ENCODE measurements at regions not wholly inside any gene's neighbourhood (a gene's known extent, or its start where the extent isn't known, plus 50 kb on each side); places are given as distances from the start of the nearest gene placed in this dataset.

GRCh38 chr16:79673635-79674034, 73.1 kb upstream of the MAF start:
- no peak for FAIRE-seq

- FAIRE-seq: no peak
Measured at GRCh38 chr16:79672524-79672923, 72.0 kb upstream of the MAF start.

GRCh38 chr16:79668502-79668901, 68.0 kb upstream of the MAF start:
- no peak for FAIRE-seq

- FAIRE-seq: no peak
Measured at GRCh38 chr16:79665970-79666369, 65.4 kb upstream of the MAF start.

- no peak for FAIRE-seq
Measured at GRCh38 chr16:79664407-79664806, 63.9 kb upstream of the MAF start.

GRCh38 chr16:79662669-79663313, 62.3 kb upstream of the MAF start:
- FAIRE-seq: no peak

- no peak for FAIRE-seq
Measured at GRCh38 chr16:79662122-79662521, 61.6 kb upstream of the MAF start.

- FAIRE-seq: no peak
Measured at GRCh38 chr16:79661578-79661977, 61.0 kb upstream of the MAF start.

GRCh38 chr16:79659344-79659743, 58.8 kb upstream of the MAF start:
- no peak for FAIRE-seq

GRCh38 chr16:79658301-79659033, 57.9 kb upstream of the MAF start:
- no peak for FAIRE-seq

GRCh38 chr16:79656553-79657115, 56.1 kb upstream of the MAF start:
- FAIRE-seq: no peak

- no peak for FAIRE-seq
Measured at GRCh38 chr16:79653373-79653891, 52.9 kb upstream of the MAF start.

- no peak for FAIRE-seq
Measured at GRCh38 chr16:79651363-79651762, 50.8 kb upstream of the MAF start.
